HG03442 (cell line): ENCODE measurements at regions not wholly inside any gene's neighbourhood (a gene's known extent, or its start where the extent isn't known, plus 50 kb on each side); places are given as distances from the start of the nearest gene placed in this dataset.
"Not testable (repeated sequence)": the region's sequence is repeated elsewhere in the genome, so short reads cannot be mapped to it uniquely, and the experiment has no call there.

Source experiments
- ATAC-seq: cut with Tn5 transposase; IDR thresholded peaks from one replicate; pipeline ENCODE4 v1.9.1; 2021; ENCODE audit warnings: mild to moderate bottlenecking, moderate library complexity; ENCODE audit not compliant: unreplicated experiment

- ATAC-seq = no peak
These were observed 356.0 kb downstream of the ADAM29 start for GRCh38 chr4:175273995-175274753.

GRCh38 chr4:175277816-175278215, 359.7 kb downstream of the ADAM29 start:
- ATAC-seq = no peak

GRCh38 chr4:175280153-175280552, 362.0 kb downstream of the ADAM29 start:
- no peak for ATAC-seq

GRCh38 chr4:175281894-175282293, 363.7 kb downstream of the ADAM29 start:
- no peak for ATAC-seq

GRCh38 chr4:175282407-175282806, 364.2 kb downstream of the ADAM29 start:
- ATAC-seq = no peak

- no peak for ATAC-seq
These were observed 372.2 kb downstream of the ADAM29 start for GRCh38 chr4:175290401-175290800.

GRCh38 chr4:175297965-175298565, 379.9 kb downstream of the ADAM29 start:
- no peak for ATAC-seq

- no peak for ATAC-seq
These were observed 388.3 kb downstream of the ADAM29 start for GRCh38 chr4:175306436-175306835.

GRCh38 chr4:175307326-175307725, 389.2 kb downstream of the ADAM29 start:
- no peak for ATAC-seq

- no peak for ATAC-seq
These were observed 390.1 kb downstream of the ADAM29 start for GRCh38 chr4:175308236-175308635.

- no peak for ATAC-seq
These were observed 390.9 kb downstream of the ADAM29 start for GRCh38 chr4:175309041-175309440.

- no peak for ATAC-seq
These were observed 407.1 kb downstream of the ADAM29 start for GRCh38 chr4:175325230-175325629.

GRCh38 chr4:175326796-175327195, 408.6 kb downstream of the ADAM29 start:
- ATAC-seq = no peak

GRCh38 chr4:175330236-175330635, 412.1 kb downstream of the ADAM29 start:
- no peak for ATAC-seq

GRCh38 chr4:175330652-175331051, 412.5 kb downstream of the ADAM29 start:
- ATAC-seq = no peak

GRCh38 chr4:175335331-175335730, 417.2 kb downstream of the ADAM29 start:
- no peak for ATAC-seq

- ATAC-seq = not testable (repeated sequence)
These were observed 418.4 kb downstream of the ADAM29 start for GRCh38 chr4:175336570-175336969.

- ATAC-seq = no peak
These were observed 421.0 kb downstream of the ADAM29 start for GRCh38 chr4:175339100-175339707.

GRCh38 chr4:175341203-175341755, 423.1 kb downstream of the ADAM29 start:
- no peak for ATAC-seq

GRCh38 chr4:175346376-175346775, 428.2 kb downstream of the ADAM29 start:
- no peak for ATAC-seq

- ATAC-seq = no peak
These were observed 432.1 kb downstream of the ADAM29 start for GRCh38 chr4:175350246-175350645.

GRCh38 chr4:175351473-175351872, 433.3 kb downstream of the ADAM29 start:
- no peak for ATAC-seq
